Gastroesophageal sphincter (tissue), 4 donors: ENCODE measurements at regions not wholly inside any gene's neighbourhood (a gene's known extent, or its start where the extent isn't known, plus 50 kb on each side); places are given as distances from the start of the nearest gene placed in this dataset.

Source experiments
- ATAC-seq: fragments of 150-250 bp; one replicate; pipeline ENCODE4 v1.9.1; 2016; ENCODE audit warnings: mild to moderate bottlenecking, moderate library complexity
- H3K27ac ChIP-seq, 4 donors: fragments of 200-600 bp; sonication (generic) in 3 of 4; 1 replicate in 3 of 4; 2 replicates in 1 of 4; pipeline ENCODE4 v1.5.1; 2016 to 2019
- H3K27me3 ChIP-seq: fragments of 200-600 bp; sonication (generic); one replicate; pipeline ENCODE4 v1.5.1; 2019
- H3K36me3 ChIP-seq, 2 donors: fragments of 200-600 bp; sonication (generic); one replicate each; pipeline ENCODE4 v1.5.1; 2019; ENCODE audit warnings: control low read depth in 1 of 2
- H3K4me1 ChIP-seq, 3 donors: fragments of 200-600 bp; sonication (generic); 1 replicate in 2 of 3; 2 replicates in 1 of 3; pipeline ENCODE4 v1.5.1; 2016 to 2019; ENCODE audit warnings: control low read depth in 2 of 3
- H3K4me3 ChIP-seq, 2 donors: fragments of 200-600 bp; sonication (generic); one replicate each; pipeline ENCODE4 v1.5.1; 2019; ENCODE audit warnings: mild to moderate bottlenecking in 1 of 2, moderate library complexity in 1 of 2
- H3K9me3 ChIP-seq, 3 donors: fragments of 200-600 bp; sonication (generic); one replicate each; pipeline ENCODE4 v1.5.1; 2017 to 2019; ENCODE audit warnings: control low read depth in 2 of 3
- EP300 ChIP-seq: sonication (generic); formaldehyde crosslinking; IDR thresholded peaks from one replicate; pipeline ENCODE4 v1.6.1; 2017; ENCODE audit warnings: antibody characterized with exemption, mild to moderate bottlenecking
- POLR2A ChIP-seq, 2 donors: fragments of 450-650 bp; IDR thresholded peaks; one replicate each; pipeline ENCODE4 v1.6.1; 2017; ENCODE audit warnings: antibody characterized with exemption in 2 of 2, mild to moderate bottlenecking in 2 of 2, moderate library complexity in 1 of 2
- POLR2AphosphoS5 ChIP-seq: sonication (generic); formaldehyde crosslinking; IDR thresholded peaks from one replicate; pipeline ENCODE4 v1.6.1; 2017; ENCODE audit warnings: antibody characterized with exemption
- WGBS, 2 donors: methylation state at CpG; one replicate each; pipeline ENCODE4 v1.1.5; 2018; ENCODE audit warnings: low coverage in 1 of 2; 5-methylcytosine and 5-hydroxymethylcytosine counted together
- TF ChIP-seq, protein P1 (sequence below), 4 experiments: fragments of 200-600 bp in 2 of 4; fragments of 450-650 bp in 2 of 4; sonication (generic) in 1 of 4; IDR thresholded peaks; one replicate each; pipeline ENCODE4 v1.5.1; 2017 to 2019; ENCODE audit warnings: antibody characterized with exemption in 4 of 4, mild to moderate bottlenecking in 2 of 4, moderate library complexity in 2 of 4

DNA sequence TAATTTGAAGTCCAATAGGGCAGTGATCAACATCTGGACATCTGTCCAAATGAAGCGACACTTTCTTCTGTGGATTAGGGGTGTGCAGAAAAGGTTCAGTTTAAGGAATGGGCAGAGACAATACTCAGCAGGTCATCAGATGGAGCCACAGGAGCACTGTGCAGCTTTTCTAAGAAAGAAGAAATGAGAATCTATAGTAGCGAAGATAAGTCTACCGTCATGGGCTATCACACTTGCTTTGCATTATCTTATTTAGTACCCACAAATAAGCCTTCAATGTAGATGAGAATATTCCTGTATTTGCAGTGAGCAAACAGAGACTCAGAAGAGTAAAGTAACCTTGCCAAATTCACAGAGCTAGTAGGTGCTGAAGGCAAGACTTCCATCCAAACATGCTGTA lies 412.0 kb upstream of the GOT2 start:
- WGBS, 2 donors: 100% methylated on average over 3 of the region's 3 CpGs; no CpG with 5 or more reads in 1 of the 2 donors
- H3K27me3 ChIP-seq: no peaks in the 10 kb centered on the region

DNA sequence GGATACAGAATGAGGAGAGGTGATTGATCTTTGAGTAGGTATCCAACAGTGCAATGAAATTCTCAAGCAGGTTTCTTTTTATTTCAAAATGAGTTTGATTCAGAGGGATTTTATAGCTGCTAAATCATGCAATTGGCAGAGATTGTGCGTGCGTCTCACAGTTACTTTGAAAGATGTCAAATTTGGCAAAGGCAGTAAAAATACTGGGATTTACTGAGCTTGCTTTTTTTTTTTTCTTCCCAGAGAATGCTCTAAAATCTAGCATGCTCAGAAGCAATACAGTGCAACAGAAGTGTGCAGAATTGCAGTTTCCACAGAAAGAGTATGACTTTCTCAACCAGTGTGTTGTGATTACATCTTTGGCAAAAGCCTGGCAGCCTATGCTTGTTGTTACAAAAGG lies 410.7 kb upstream of the GOT2 start:
- ATAC-seq: no peak
- Histone ChIP-seq H3K4me3 (no peak overlapping the region), H3K27me3 (no peaks in the 10 kb centered on the region), H3K4me1 (no peaks in the 10 kb centered on the region), H3K27ac (no peak overlapping the region), H3K9me3 (no peaks in the 10 kb centered on the region), H3K36me3 (no peaks in the 10 kb centered on the region)
- TF ChIP-seq EP300 (no peak), POLR2A (IDR thresholded peaks at IDR 0.05) (no peak), POLR2AphosphoS5 (no peak)
- TF ChIP-seq, protein P1, sequence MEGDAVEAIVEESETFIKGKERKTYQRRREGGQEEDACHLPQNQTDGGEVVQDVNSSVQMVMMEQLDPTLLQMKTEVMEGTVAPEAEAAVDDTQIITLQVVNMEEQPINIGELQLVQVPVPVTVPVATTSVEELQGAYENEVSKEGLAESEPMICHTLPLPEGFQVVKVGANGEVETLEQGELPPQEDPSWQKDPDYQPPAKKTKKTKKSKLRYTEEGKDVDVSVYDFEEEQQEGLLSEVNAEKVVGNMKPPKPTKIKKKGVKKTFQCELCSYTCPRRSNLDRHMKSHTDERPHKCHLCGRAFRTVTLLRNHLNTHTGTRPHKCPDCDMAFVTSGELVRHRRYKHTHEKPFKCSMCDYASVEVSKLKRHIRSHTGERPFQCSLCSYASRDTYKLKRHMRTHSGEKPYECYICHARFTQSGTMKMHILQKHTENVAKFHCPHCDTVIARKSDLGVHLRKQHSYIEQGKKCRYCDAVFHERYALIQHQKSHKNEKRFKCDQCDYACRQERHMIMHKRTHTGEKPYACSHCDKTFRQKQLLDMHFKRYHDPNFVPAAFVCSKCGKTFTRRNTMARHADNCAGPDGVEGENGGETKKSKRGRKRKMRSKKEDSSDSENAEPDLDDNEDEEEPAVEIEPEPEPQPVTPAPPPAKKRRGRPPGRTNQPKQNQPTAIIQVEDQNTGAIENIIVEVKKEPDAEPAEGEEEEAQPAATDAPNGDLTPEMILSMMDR (IDR thresholded peaks at IDR 0.05): no peak
- WGBS, 2 donors: 29 to 39% methylated on average over 2 of the region's 2 CpGs

More for the DNA sequence above, 412.0 kb upstream of the GOT2 start:
- no peak for TF ChIP-seq POLR2AphosphoS5
- no peak for TF ChIP-seq POLR2A (IDR thresholded peaks at IDR 0.05)
- TF ChIP-seq, protein P1 (IDR thresholded peaks at IDR 0.05): no peak
- no peak for TF ChIP-seq EP300
- no peaks in the 10 kb centered on the region for H3K36me3 ChIP-seq
- H3K4me3 ChIP-seq: no peak overlapping the region
- ATAC-seq: no peak
- no peak overlapping the region for H3K27ac ChIP-seq
- H3K9me3 ChIP-seq: no peaks in the 10 kb centered on the region
- H3K4me1 ChIP-seq: no peaks in the 10 kb centered on the region

DNA sequence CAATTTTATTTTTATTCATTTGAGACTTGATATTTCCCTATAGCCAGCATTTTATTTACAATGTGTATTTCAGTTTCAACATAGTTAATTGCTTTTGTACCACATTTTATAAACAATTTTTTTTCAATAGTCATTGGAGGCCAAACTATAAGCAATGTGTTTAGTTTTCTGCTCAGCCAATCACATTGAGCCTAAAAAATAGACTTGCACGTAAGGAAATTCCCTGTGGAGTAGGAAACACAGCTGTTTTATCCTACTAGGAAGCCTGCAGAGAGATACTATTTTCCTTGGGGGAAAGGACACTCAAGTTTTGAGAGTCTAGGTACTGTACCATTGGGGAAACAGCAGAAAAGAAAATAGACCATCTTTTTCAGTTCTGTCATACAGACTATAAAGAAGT lies 410.2 kb upstream of the GOT2 start:
- no peak for ATAC-seq
- H3K36me3 ChIP-seq: no peaks in the 10 kb centered on the region
- H3K4me1 ChIP-seq: no peaks in the 10 kb centered on the region
- H3K9me3 ChIP-seq: peaks cover 0 to 2% (median 0%) of the 10 kb centered on the region in 3 donors
- H3K27me3 ChIP-seq: no peaks in the 10 kb centered on the region
- H3K4me3 ChIP-seq: no peak overlapping the region
- TF ChIP-seq POLR2AphosphoS5 (no peak), POLR2A (IDR thresholded peaks at IDR 0.05) (no peak), EP300 (no peak)
- TF ChIP-seq, protein P1 (IDR thresholded peaks at IDR 0.05): no peak
- WGBS, 2 donors: 0 to 45% methylated on average over 1 of the region's 1 CpG
- H3K27ac ChIP-seq: no peak overlapping the region

DNA sequence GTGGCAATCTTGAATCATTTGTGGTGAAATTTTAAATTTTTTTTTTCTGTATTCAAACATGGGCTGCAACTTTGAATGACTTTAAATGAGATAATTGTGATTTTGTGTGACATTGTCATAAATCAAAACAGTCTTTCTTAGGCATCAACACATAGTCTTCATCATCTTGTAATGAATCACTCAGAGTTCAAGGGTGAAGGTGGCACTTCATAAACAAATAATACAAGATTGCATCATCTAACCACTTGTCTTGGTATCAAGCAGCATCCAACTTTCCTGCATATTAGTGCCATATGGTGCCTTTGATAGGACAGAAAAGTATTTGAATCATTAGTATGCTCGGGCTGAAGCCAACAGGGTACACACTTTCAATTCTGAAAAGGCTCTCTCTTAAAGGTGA lies 392.4 kb upstream of the GOT2 start:
- TF ChIP-seq POLR2AphosphoS5 (no peak), POLR2A (IDR thresholded peaks at IDR 0.05) (no peak), EP300 (no peak)
- TF ChIP-seq, protein P1 (IDR thresholded peaks at IDR 0.05): no peak
- H3K27me3 ChIP-seq: no peaks in the 10 kb centered on the region
- WGBS, 2 donors: 44 to 50% methylated on average over 1 of the region's 1 CpG
- no peaks in the 10 kb centered on the region for H3K36me3 ChIP-seq
- ATAC-seq: no peak
- no peaks in the 10 kb centered on the region for H3K9me3 ChIP-seq
- H3K27ac ChIP-seq: no peak overlapping the region
- no peaks in the 10 kb centered on the region for H3K4me1 ChIP-seq
- no peak overlapping the region for H3K4me3 ChIP-seq

DNA sequence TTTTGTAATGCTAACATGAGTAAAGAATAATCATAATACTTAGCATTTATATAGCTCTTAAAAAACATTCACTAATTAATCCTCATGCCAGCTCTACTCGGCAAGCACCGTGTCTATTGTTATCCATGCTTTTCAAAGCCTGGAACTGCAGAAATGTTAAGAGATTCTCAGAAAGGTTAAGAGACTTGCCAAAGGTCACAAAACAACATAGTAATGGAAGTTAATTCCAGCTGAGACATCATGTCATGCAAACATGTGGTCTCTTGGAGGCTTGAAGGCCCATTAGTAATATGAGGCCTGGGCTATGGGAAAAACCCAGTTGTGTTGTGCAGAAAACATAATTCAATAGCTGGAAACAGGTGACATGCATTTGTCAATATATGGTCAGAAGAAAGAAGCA lies 389.9 kb upstream of the GOT2 start:
- ATAC-seq: no peak
- WGBS, 2 donors: 39% methylated on average over 2 of the region's 2 CpGs; no CpG with 5 or more reads in 1 of the 2 donors
- no peaks in the 10 kb centered on the region for H3K27me3 ChIP-seq
- no peaks in the 10 kb centered on the region for H3K36me3 ChIP-seq
- no peaks in the 10 kb centered on the region for H3K4me1 ChIP-seq
- TF ChIP-seq POLR2AphosphoS5 (no peak), EP300 (no peak), POLR2A (IDR thresholded peaks at IDR 0.05) (no peak)
- TF ChIP-seq, protein P1 (IDR thresholded peaks at IDR 0.05): no peak
- H3K27ac ChIP-seq: no peak overlapping the region
- no peaks in the 10 kb centered on the region for H3K9me3 ChIP-seq
- no peak overlapping the region for H3K4me3 ChIP-seq
